GM18909 (cell line): ENCODE measurements at regions not wholly inside any gene's neighbourhood (a gene's known extent, or its start where the extent isn't known, plus 50 kb on each side); places are given as distances from the start of the nearest gene placed in this dataset.

ENCODE experiments used
- ATAC-seq: cut with Tn5 transposase; IDR thresholded peaks from one replicate; pipeline ENCODE4 v1.9.1; 2021; ENCODE audit warnings: mild to moderate bottlenecking; ENCODE audit not compliant: unreplicated experiment, poor library complexity

DNA sequence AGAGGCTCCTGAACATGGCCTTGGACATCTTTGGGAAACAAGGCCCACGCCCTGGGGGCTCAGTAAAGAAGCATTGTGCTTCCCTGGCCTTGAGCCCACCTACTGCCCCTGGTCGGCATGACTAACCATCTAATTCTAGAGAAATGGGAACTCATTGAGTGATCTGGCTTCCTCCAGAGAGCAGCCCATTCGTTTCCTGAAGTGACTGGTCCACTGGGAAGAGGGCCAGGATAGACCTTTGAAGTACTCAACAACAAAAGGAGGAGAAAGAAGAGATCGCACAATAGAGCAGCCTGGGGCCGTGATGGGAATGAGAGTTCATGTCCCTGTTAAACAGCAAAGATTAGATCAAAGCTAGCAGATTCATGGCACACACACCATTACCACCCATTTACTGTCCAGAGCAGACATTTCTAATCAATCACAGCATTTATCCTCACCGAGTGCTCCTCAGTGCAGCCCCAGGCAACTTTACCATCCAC lies 514.4 kb upstream of the PROK2 start:
- ATAC-seq: no peak

DNA sequence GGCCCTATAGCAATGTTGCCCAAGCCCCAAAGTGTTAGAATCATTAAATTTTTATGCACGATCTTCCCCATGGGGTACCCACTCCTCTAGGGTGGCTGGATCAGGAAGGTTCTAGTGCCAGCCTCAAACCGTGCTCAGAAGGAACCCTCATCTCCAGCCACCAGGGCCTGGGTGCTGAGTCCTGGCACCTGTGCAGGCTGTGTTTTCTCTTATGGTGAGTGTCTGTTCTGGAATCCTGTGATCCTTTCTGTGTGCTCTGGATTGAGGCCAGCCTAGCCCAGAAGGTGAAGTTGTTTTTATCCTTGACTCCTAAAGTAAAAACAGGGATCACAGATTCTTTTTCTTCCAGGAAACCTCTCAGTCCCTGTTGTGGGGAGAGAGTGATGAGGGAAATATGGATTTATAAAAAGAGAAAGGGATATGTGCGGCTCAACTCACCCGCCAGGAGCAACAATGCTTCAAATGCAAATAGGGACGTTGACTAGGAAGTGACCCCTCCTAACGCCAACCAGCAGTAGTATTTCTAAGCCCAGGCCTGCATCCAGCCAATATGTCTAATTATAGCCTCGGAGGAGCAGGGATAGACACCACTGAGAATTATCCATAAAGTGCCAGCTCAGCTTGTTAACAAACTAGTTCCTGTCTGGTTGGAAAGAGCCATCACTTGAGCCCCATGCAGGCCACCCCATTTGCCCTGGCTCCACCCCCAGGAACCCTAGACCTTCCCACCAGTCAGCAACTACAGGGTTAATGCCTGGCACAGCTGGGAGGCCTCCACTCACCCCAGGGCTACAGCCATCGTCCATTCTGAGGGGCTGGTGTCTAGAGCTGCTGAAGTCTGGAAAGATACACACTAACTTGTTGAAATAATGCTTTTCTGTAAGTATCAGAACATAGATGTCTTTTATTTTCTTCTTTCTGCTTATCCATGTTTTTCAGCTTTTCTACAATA lies 513.5 kb upstream of the PROK2 start:
- ATAC-seq: no peak

- no peak for ATAC-seq
Measured at GRCh38 chr3:72297481-72297880, 512.5 kb upstream of the PROK2 start.

GRCh38 chr3:72296477-72297111 lies 511.6 kb upstream of the PROK2 start:
- no peak for ATAC-seq

DNA sequence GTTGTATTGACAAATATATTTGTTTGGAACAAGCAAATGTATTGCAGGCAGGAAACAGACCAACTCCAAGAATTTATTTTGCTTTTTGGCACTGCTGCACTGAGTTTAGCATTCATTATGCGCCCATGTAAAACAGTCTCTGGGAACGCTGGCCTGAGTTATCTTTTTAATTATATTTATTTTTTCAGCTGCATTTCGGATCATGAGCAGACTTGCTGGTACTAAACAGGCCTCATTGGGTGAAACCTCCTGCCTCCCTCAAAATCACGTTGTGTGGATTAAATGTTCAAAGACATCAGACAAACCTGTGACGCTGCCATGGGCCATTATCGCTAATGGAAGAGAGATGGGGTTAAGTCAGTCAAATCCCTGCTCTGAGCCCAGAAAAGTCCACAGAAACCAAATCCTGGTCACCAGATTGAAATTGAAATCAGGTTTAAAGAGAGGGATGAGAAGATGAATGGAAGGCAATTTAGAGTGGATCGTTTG lies 511.1 kb upstream of the PROK2 start:
- no peak for ATAC-seq

- no peak for ATAC-seq
Measured at GRCh38 chr3:72295276-72295961, 510.5 kb upstream of the PROK2 start.

DNA sequence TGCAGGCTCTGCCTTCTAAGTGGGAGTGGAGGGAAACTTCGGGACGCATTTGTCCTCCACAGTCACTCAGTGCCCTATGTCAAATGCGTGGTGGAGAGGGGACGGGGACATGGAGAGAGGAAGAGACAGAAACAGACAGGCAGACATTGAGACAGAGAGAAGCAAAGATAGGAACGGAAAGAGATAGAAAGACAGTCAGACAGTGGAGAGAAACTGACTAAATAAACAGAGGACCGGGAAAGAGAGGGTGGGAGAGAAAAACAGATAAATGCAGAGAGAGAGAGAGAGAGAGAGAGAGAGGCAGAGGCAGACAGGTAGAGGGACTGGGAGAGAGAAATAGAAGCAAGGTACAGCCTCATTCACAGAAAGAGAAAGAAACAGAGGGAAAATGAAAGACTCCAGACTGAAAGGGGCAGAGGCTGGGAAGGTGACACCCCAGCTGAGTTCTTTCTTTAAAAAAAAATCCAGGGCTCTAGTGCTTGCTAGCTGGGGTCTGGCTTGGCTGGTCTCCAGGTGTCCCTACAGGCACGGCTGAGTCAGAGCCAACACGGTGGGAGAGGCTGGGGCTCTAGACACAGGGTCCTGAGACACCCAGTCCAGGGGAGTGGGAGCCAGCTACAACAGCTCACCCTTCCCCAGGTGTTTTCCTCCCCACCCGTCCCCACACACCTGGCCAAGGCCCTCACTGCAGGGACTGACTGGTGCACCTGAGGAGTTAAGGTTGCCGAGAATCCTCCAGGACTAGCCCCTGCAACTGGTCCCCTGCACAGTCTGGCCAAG lies 506.1 kb upstream of the PROK2 start:
- ATAC-seq: no peak

- no peak for ATAC-seq
Measured at GRCh38 chr3:72289692-72290071, 504.7 kb upstream of the PROK2 start.

DNA sequence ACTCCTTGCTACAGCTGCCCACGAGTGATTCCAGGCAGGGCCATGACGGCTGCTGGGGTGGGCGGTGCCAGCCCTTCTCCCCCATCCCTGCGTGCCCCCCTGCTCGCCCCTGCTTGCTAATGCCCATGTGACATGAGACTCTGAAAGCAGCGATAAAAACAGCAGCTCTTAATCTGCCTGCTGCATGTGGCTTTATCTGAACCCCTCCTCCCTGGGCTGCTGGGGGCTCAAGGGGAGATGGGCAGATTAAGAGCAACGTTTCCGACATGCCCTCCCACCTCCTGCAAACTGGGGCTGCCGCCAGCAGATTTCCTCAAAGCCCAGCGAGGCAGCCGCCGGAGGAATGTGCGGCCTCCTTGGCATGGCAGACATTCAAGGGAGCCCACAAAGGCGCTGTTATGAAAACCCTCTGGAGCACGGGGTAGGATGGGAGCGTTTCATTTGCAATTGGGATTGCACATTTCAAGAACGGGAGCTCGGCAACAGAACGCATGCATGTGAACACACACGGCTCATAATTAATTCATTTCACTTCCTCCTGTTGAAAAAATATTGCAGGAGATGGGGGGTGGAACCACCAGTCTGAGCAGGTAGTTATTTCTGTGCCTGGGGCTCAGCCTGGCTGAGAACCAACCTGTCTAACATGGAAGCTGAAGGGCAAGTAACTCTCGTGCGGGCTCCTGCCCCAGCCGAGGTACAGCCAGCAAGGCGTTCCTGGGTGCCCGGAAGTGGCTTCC lies 504.2 kb upstream of the PROK2 start:
- ATAC-seq: peak; percentile 64

DNA sequence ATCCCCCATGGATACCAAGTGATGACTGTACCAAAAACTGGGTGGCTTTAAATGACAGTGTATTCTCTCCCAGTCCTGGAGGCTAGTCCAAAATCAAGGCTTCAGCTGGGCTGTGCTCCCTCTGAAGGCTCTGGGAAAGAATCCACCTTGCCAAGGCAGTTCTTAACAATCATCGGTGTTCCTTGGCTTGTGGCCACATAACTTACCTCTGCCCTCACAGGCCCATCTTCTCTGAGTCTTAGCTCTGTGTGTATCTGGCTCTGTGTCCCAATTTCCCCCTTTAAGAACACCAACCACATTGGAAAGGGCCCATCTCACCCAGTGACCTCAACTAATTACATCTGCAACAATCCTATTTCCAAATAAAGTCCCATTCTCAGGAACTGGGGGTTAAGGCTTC lies 503.0 kb upstream of the PROK2 start:
- no peak for ATAC-seq

- no peak for ATAC-seq
Measured at GRCh38 chr3:72285502-72285901, 500.6 kb upstream of the PROK2 start.

DNA sequence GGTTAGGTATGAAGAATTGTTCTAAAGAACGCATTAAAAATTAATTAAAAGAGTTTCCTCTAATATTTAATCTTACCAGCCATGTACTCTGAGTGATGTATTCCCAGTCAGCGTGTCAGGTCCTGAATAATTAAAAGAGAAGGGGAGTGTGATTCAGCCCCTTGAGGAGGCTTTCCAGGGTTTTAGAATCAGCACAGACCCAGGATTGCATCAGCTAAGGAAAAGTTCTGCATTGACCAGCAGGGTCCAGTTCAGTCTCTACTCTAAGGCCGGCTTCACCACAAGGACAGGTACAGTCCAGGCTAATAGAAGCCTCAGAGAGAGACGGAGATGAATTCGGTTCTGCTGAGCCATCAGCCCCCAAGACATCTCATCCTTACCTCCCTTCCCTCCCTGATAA lies 499.5 kb upstream of the PROK2 start:
- ATAC-seq: no peak

DNA sequence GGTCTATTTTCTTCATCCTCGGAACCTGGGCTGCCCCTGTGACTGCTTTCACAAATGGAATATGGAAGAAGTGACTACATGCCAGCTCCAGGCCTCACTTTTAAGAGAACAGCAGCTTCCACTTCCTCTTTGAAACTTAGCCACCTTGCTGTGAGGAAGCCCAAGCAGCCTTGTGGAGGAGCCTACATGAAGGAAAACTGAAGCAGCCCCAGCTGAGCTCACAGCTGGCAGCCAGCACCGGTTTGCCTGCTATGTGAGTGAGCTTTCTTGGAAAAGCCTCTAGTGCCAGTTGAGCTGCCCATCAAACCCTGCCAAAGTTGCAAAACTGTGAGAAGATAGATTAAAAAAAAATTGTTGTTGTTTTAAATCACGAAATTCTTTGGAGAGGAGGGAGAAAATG lies 498.0 kb upstream of the PROK2 start:
- ATAC-seq: no peak

DNA sequence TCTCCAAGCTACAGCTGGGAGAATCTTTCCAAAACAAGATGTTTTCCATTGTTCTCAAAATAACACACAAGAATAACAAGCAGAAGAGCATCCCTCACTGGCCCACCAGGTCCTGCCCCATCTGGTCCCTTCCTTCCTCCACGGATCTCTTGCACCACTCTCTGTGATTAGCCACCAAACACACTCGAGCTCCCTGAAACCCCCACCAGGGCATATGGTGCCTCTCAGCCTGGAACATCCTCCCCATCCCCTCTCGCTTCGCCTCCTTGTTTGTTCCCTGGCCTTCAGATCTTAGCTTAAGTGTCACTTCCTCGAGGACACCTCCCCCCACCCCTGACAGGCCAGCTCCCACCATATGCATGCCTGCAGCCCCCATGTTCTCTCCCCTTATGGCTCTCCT lies 496.6 kb upstream of the PROK2 start:
- ATAC-seq: no peak

DNA sequence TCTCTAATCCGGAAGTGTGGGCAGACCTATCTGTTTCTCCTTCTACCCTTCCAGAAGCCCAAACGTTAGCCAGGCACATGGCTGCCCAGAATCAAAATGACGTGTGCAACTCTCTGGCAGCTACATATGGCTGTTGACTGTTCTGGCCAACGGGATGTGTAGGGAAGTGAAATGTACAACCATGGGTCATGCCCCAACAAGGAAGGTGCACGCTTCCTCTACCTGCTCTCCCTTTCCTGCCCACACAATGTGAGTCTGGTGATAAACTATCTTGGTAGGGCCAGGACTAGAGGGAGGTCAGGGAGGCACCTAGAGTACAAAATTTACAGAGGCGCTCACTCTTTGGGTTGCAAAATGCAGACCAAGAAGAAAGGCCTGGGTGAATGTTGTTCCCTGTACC lies 495.9 kb upstream of the PROK2 start:
- ATAC-seq: no peak

DNA sequence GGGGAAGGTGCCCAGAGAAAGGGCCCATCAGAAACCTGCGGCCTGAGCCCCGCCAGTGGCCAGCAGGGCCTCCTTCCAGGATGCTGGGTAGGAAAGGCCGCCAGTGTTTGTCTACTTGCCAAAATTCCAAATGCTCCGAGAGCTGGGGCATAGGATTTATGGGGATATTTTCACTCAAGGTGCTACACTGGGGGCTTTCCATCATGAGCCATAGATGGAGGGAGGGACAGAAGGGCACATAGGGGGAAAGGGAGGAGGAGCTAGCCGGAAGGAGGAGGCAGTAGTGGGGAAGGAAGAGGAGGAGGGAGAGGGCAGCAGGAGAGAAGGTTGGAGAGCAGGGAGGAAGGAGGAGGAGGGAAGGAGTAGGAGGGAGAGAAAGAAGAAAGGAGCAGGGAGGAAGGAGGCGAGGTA lies 494.7 kb upstream of the PROK2 start:
- no peak for ATAC-seq

- ATAC-seq: no peak
Measured at GRCh38 chr3:72279068-72279604, 494.2 kb upstream of the PROK2 start.

GRCh38 chr3:72278349-72279067 lies 493.6 kb upstream of the PROK2 start:
- no peak for ATAC-seq

DNA sequence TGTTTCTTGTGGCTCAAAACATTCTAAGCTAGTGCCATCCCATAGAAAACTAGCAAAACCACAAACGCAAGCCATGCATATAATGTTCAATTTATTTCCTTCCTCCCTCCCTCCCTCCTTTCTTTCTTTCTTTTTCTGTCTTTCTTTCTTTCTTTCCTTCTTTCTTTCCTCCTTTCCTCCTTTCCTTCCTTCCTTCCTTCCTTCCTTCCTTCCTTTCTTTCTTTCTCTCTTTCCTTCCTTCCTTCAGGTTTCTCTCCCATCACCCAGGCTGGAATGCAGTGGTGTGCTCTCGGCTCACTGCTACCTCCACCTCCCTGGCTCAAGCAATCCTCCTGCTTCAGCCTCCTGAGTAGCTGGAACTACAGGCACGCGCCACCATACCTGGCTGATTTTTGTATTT lies 492.8 kb upstream of the PROK2 start:
- ATAC-seq: no peak
